HTR-8/SVneo (cell line): ENCODE measurements at regions not wholly inside any gene's neighbourhood (a gene's known extent, or its start where the extent isn't known, plus 50 kb on each side); places are given as distances from the start of the nearest gene placed in this dataset.

Experiments
- DNase-seq: peaks from one replicate; pipeline ENCODE4 v3.0.0; 2011; ENCODE audit warnings: low spot score, mixed read lengths; ENCODE audit not compliant: insufficient read length
- FAIRE-seq: peaks from 2 replicates; lab custom pipeline; 2011; peaks lifted over from hg19 to GRCh38; lab: Jason Lieb, UNC

GRCh38 chr1:5491207-5491904, 500.9 kb downstream of the NPHP4 start:
- FAIRE-seq, result no peak
- DNase-seq, result no peak

- DNase-seq, result no peak
- no peak for FAIRE-seq
Observed at GRCh38 chr1:5490635-5491034, 501.6 kb downstream of the NPHP4 start.

GRCh38 chr1:5488448-5488847, 503.8 kb downstream of the NPHP4 start:
- FAIRE-seq (no peak), DNase-seq (no peak)

- DNase-seq (no peak), FAIRE-seq (no peak)
Observed at GRCh38 chr1:5485968-5486696, 506.1 kb downstream of the NPHP4 start.

GRCh38 chr1:5485436-5485835, 506.8 kb downstream of the NPHP4 start:
- DNase-seq, result no peak
- FAIRE-seq, result no peak

GRCh38 chr1:5484451-5485165, 507.6 kb downstream of the NPHP4 start:
- DNase-seq, result no peak
- FAIRE-seq, result no peak

GRCh38 chr1:5481889-5482288, 510.3 kb downstream of the NPHP4 start:
- no peak for DNase-seq
- no peak for FAIRE-seq

- FAIRE-seq (no peak), DNase-seq (no peak)
Observed at GRCh38 chr1:5480906-5481305, 511.3 kb downstream of the NPHP4 start.

GRCh38 chr1:5479876-5480646, 512.2 kb downstream of the NPHP4 start:
- no peak for DNase-seq
- FAIRE-seq, result no peak

- DNase-seq (no peak), FAIRE-seq (no peak)
Observed at GRCh38 chr1:5478961-5479360, 513.3 kb downstream of the NPHP4 start.

- no peak for FAIRE-seq
- DNase-seq, result no peak
Observed at GRCh38 chr1:5478156-5478695, 514.0 kb downstream of the NPHP4 start.

GRCh38 chr1:5477716-5478115, 514.5 kb downstream of the NPHP4 start:
- FAIRE-seq (no peak), DNase-seq (no peak)

- DNase-seq (no peak), FAIRE-seq (no peak)
Observed at GRCh38 chr1:5475572-5475971, 516.7 kb downstream of the NPHP4 start.

GRCh38 chr1:5473268-5473667, 519.0 kb downstream of the NPHP4 start:
- FAIRE-seq, result no peak

GRCh38 chr1:5466487-5466886, 525.7 kb downstream of the NPHP4 start:
- FAIRE-seq, result no peak
- no peak for DNase-seq

More at GRCh38 chr1:5473268-5473667, 519.0 kb downstream of the NPHP4 start:
- no peak for DNase-seq

GRCh38 chr1:5465281-5465711, 526.9 kb downstream of the NPHP4 start:
- no peak for FAIRE-seq
- no peak for DNase-seq

- DNase-seq (no peak), FAIRE-seq (no peak)
Observed at GRCh38 chr1:5464366-5464765, 527.9 kb downstream of the NPHP4 start.

- DNase-seq (no peak), FAIRE-seq (no peak)
Observed at GRCh38 chr1:5460974-5461373, 531.3 kb downstream of the NPHP4 start.

- FAIRE-seq (no peak), DNase-seq (no peak)
Observed at GRCh38 chr1:5459839-5460610, 532.2 kb downstream of the NPHP4 start.
